HepG2 (cell line): ENCODE measurements at regions not wholly inside any gene's neighbourhood (a gene's known extent, or its start where the extent isn't known, plus 50 kb on each side); places are given as distances from the start of the nearest gene placed in this dataset.

Source experiments
- HDAC6 ChIP-seq: fragments of 200-600 bp; sonication (generic); IDR thresholded peaks from 2 replicates; pipeline ENCODE4 v1.7.0; 2017; ENCODE audit warnings: mild to moderate bottlenecking, antibody characterized with exemption, low read length, low read depth
- HNRNPK ChIP-seq: fragments of 200-400 bp; formaldehyde crosslinking; IDR thresholded peaks from 2 replicates; pipeline ENCODE4 v1.6.1; 2018; ENCODE audit warnings: low read length, low read depth, moderate library complexity, mild to moderate bottlenecking; ENCODE audit not compliant: poor library complexity, severe bottlenecking
- IRF9 ChIP-seq: sonication (generic); formaldehyde crosslinking; IDR thresholded peaks from 2 replicates; pipeline ENCODE4 v1.8.0; 2022; ENCODE audit warnings: missing genetic modification reagents, mild to moderate bottlenecking, borderline replicate concordance
- MEIS2 ChIP-seq: sonication (generic); formaldehyde crosslinking; IDR thresholded peaks from 2 replicates; pipeline ENCODE4 v1.9.0; 2021; ENCODE audit warnings: mild to moderate bottlenecking, missing genetic modification reagents
- POLR2A ChIP-seq, 2 experiments: IDR thresholded peaks; 2 replicates each; pipeline ENCODE4 v1.6.1; 2011; ENCODE audit warnings: low read depth in 2 of 2, low read length in 2 of 2, mild to moderate bottlenecking in 1 of 2, moderate library complexity in 1 of 2; ENCODE audit not compliant: insufficient read depth in 1 of 2
- SOX6 ChIP-seq, 2 experiments: fragments of 450-650 bp in 1 of 2; sonication (generic) in 1 of 2; formaldehyde crosslinking in 1 of 2; IDR thresholded peaks; 2 replicates each; pipeline versions ENCODE4 v1.4.0 to v1.6.1; 2017 to 2020; ENCODE audit warnings: antibody characterized with exemption in 1 of 2, mild to moderate bottlenecking in 1 of 2, missing genetic modification reagents in 1 of 2
- ZBTB7A ChIP-seq: sonication (generic); formaldehyde crosslinking; IDR thresholded peaks from 2 replicates; pipeline ENCODE4 v1.8.0; 2022; ENCODE audit warnings: mild to moderate bottlenecking, missing genetic modification reagents
- ZNF460 ChIP-seq: sonication (generic); formaldehyde crosslinking; IDR thresholded peaks from 2 replicates; pipeline ENCODE4 v1.5.1; 2020; ENCODE audit warnings: missing genetic modification reagents, mild to moderate bottlenecking, borderline replicate concordance
- ZNF670 ChIP-seq: sonication (generic); formaldehyde crosslinking; IDR thresholded peaks from 2 replicates; pipeline ENCODE4 v1.8.0; 2022; ENCODE audit warnings: mild to moderate bottlenecking, missing genetic modification reagents, borderline replicate concordance
- ZNF674 ChIP-seq: sonication (generic); formaldehyde crosslinking; IDR thresholded peaks from 2 replicates; pipeline ENCODE4 v1.5.0; 2020; ENCODE audit warnings: low read depth, mild to moderate bottlenecking, missing genetic modification reagents
- TF ChIP-seq, protein P1 (sequence below): sonication (generic); formaldehyde crosslinking; IDR thresholded peaks from 2 replicates; pipeline ENCODE4 v1.4.0; 2020; ENCODE audit warnings: mild to moderate bottlenecking, missing genetic modification reagents

DNA sequence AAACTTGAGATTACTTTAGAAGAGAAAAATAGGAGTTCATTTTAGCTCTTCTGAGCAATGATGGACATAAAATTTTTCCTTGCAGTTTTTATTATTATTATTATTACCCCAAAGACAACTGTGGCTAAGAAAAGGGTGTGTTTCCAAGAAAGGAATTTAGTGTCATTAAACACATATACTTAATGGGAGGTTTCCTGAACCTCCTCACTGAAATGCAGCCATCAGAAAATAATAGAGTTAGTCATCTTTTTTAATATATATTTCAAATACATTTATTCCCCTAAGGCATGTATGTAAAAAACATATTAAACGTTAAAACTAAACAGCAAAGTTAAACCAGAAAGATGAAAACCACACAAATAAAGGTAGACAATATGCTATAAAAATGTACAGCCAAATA, 66.8 kb downstream of the CRPPA start:
- no peak for TF ChIP-seq ZNF670 (CRISPR knock-in tag)
- no peak for TF ChIP-seq ZBTB7A
- TF ChIP-seq ZNF460 (CRISPR knock-in tag): no peak
- TF ChIP-seq, protein P1, sequence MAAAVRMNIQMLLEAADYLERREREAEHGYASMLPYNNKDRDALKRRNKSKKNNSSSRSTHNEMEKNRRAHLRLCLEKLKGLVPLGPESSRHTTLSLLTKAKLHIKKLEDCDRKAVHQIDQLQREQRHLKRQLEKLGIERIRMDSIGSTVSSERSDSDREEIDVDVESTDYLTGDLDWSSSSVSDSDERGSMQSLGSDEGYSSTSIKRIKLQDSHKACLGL (CRISPR knock-in tag): no peak
- TF ChIP-seq HDAC6: no peak
- no peak for TF ChIP-seq IRF9 (CRISPR knock-in tag)
- TF ChIP-seq ZNF674 (CRISPR knock-in tag): no peak
- no peak for TF ChIP-seq MEIS2 (CRISPR knock-in tag)
- TF ChIP-seq HNRNPK: no peak
- TF ChIP-seq SOX6 (IDR thresholded peaks at IDR 0.05): no peak
- TF ChIP-seq SOX6 (CRISPR knock-in tag; IDR thresholded peaks at IDR 0.05): no peak
- TF ChIP-seq POLR2A (IDR thresholded peaks at IDR 0.05; ENCODE audit: insufficient read depth in 1 of 2, low read depth in 2 of 2, low read length in 2 of 2): no peak
